Nephron progenitor cell (in vitro differentiated cells): ENCODE measurements at regions not wholly inside any gene's neighbourhood (a gene's known extent, or its start where the extent isn't known, plus 50 kb on each side); places are given as distances from the start of the nearest gene placed in this dataset.

Source experiments
- DNase-seq: peaks from one replicate; pipeline ENCODE4 v3.0.0; 2021
- H3K27ac Mint-ChIP-seq: 2 replicates; pipeline ENCODE4 v1.8.0; 2021; ENCODE audit warnings: mild to moderate bottlenecking, moderate library complexity, mixed read lengths
- H3K27me3 Mint-ChIP-seq: 2 replicates; pipeline ENCODE4 v1.8.0; 2021; ENCODE audit warnings: mild to moderate bottlenecking, low read depth, mixed read lengths; ENCODE audit not compliant: poor library complexity
- H3K36me3 Mint-ChIP-seq: 2 replicates; pipeline ENCODE4 v1.8.0; 2021; ENCODE audit warnings: low read depth, mixed read lengths
- H3K4me1 Mint-ChIP-seq: 2 replicates; pipeline ENCODE4 v1.8.0; 2021; ENCODE audit warnings: mixed read lengths
- H3K4me3 Mint-ChIP-seq: 2 replicates; pipeline ENCODE4 v1.8.0; 2021; ENCODE audit warnings: mild to moderate bottlenecking, moderate library complexity, mixed read lengths
- H3K9me3 Mint-ChIP-seq: 2 replicates; pipeline ENCODE4 v1.8.0; 2021; ENCODE audit warnings: mild to moderate bottlenecking, moderate library complexity, mixed read lengths
- CTCF ChIP-seq: fragments of 200-600 bp; sonication (generic); IDR thresholded peaks from 2 replicates; pipeline ENCODE4 v1.5.0; 2021; ENCODE audit warnings: antibody characterized with exemption

- no peaks in the 10 kb centered on the region for H3K9me3 Mint-ChIP-seq
- TF ChIP-seq CTCF = no peak
- DNase-seq = no peak
- H3K36me3 Mint-ChIP-seq = no peaks in the 10 kb centered on the region
- no peak overlapping the region for H3K27ac Mint-ChIP-seq
- H3K27me3 Mint-ChIP-seq = peaks cover 3% of the 10 kb centered on the region
- no peaks in the 10 kb centered on the region for H3K4me1 Mint-ChIP-seq
- H3K4me3 Mint-ChIP-seq = no peak overlapping the region
These were observed 118.6 kb upstream of the DOK5 start for GRCh38 chr20:54356801-54357200.

DNA sequence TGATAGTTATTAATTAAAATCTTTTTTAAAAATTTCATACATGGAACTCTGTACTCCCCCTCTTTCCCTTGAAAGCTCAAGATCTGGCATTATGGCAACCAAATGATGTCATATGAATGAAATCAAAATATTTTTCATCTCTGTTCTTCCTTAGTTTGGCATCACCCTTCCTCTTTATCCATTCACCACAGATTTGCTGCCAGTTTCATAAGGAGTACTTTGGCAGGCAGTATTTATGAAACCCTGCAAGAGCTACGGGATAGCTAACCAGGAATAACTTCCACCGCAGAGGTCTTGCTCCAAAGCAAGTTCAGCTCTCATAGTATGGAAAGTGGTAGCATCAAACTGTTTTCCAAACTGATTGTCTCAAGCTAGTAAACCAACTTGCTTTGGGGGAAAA lies 113.9 kb upstream of the DOK5 start:
- Mint-ChIP-seq H3K4me3 (no peak overlapping the region), H3K4me1 (no peaks in the 10 kb centered on the region), H3K27ac (no peak overlapping the region)

DNA sequence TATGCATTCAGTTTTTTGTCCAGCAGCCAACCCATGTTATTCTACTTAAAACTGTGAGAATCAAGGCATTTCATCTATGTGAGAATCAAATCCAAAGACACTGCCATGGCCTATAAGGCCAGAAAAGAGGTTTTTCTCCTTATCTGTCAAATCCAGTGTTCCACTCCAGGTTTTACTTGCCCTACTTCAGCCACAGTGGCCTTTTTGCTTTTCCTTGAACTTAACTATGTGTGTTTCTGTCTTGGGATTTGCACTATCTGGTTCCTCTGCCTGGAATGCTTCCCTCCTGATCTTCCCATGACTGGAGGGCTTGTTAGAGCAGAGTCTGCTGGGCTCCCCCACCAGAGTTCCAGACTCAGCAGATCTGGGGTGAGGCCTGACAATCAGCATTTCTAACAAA lies 113.1 kb upstream of the DOK5 start:
- Mint-ChIP-seq H3K9me3 (no peaks in the 10 kb centered on the region), H3K27me3 (peaks cover 4% of the 10 kb centered on the region), H3K4me1 (no peaks in the 10 kb centered on the region), H3K4me3 (no peak overlapping the region), H3K27ac (no peak overlapping the region), H3K36me3 (no peaks in the 10 kb centered on the region)
- DNase-seq = no peak
- TF ChIP-seq CTCF = no peak

More for the DNA sequence above, 113.9 kb upstream of the DOK5 start:
- no peak for TF ChIP-seq CTCF
- DNase-seq = no peak
- Mint-ChIP-seq H3K27me3 (peaks cover 4% of the 10 kb centered on the region), H3K9me3 (no peaks in the 10 kb centered on the region), H3K36me3 (no peaks in the 10 kb centered on the region)

DNA sequence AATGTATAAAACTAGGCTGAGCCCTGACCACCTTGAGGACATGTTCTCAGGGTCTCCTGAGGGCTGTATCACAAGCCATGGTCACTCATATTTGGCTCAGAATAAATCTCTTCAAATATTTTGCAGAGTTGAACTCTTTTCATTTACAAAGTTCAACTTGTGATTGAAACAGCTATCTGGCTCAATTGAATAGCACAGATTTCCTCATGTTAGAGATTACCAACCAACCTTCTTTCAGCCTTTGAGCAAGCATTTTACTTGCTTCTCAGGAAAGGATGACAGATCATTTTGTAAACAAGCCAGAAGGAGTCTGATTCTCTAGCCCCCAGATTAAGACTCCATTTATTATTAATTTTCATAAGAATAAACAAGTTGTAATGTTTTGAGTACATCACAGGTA lies 111.0 kb upstream of the DOK5 start:
- H3K9me3 Mint-ChIP-seq = no peaks in the 10 kb centered on the region
- H3K27me3 Mint-ChIP-seq = peaks cover 4% of the 10 kb centered on the region
- no peak for TF ChIP-seq CTCF
- H3K36me3 Mint-ChIP-seq = no peaks in the 10 kb centered on the region
- H3K27ac Mint-ChIP-seq = no peak overlapping the region
- peaks cover 7% of the 10 kb centered on the region for H3K4me1 Mint-ChIP-seq
- no peak overlapping the region for H3K4me3 Mint-ChIP-seq
- DNase-seq = no peak

- peaks cover 7% of the 10 kb centered on the region for H3K4me1 Mint-ChIP-seq
- H3K27ac Mint-ChIP-seq = no peak overlapping the region
- no peak for TF ChIP-seq CTCF
- peaks cover 4% of the 10 kb centered on the region for H3K27me3 Mint-ChIP-seq
- no peak overlapping the region for H3K4me3 Mint-ChIP-seq
- no peak for DNase-seq
- H3K36me3 Mint-ChIP-seq = no peaks in the 10 kb centered on the region
- no peaks in the 10 kb centered on the region for H3K9me3 Mint-ChIP-seq
These were observed 110.5 kb upstream of the DOK5 start for GRCh38 chr20:54364919-54365318.

DNA sequence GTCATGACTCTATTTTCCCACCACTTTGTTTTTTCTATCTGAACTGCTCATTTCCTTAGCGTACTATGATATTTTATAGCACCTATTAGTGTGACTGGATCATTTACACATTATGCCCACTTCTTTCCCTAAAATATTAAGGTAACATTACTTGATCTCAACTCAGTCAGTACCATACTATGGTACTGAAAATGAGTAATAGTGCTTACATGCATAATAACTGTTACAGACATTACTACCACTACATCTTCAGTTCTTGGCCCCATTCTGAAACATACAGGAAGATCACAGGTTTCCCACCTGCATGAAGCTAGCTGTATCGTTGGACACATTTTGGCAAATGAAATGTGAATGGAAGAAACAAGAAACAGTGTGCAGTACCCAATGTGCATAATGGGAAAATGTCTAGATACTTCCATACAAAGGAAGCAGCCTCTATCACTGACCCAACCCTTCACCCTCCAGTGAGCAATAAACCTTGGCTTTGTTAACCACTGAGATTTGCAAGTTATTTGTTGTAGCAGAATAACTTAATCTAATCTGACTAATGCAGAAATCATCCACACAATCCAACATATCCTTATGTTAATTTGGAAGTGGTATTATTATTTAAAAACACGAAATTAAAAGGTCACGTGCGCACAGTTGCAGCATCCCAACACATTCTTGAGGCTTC lies 108.6 kb upstream of the DOK5 start:
- peaks cover 4% of the 10 kb centered on the region for H3K27me3 Mint-ChIP-seq
- no peak overlapping the region for H3K4me3 Mint-ChIP-seq
- no peaks in the 10 kb centered on the region for H3K9me3 Mint-ChIP-seq
- H3K4me1 Mint-ChIP-seq = peaks cover 7% of the 10 kb centered on the region
- DNase-seq = no peak
- H3K27ac Mint-ChIP-seq = no peak overlapping the region
- no peak for TF ChIP-seq CTCF
- no peaks in the 10 kb centered on the region for H3K36me3 Mint-ChIP-seq
